Right atrium auricular region (tissue), 2 donors: ENCODE measurements at regions not wholly inside any gene's neighbourhood (a gene's known extent, or its start where the extent isn't known, plus 50 kb on each side); places are given as distances from the start of the nearest gene placed in this dataset.

Experiments
- DNase-seq: peaks from one replicate; pipeline ENCODE4 v3.0.0-alpha.2; 2019; ENCODE audit warnings: low spot score
- H3K27ac ChIP-seq, 2 donors: fragments of 200-600 bp; sonication (generic); 1 replicate in 1 of 2; 2 replicates in 1 of 2; pipeline ENCODE4 v1.5.1; 2016 to 2019
- H3K27me3 ChIP-seq, 2 donors: fragments of 200-600 bp; sonication (generic); one replicate each; pipeline versions ENCODE4 v1.5.1 to v1.6.0; 2017 to 2019
- H3K36me3 ChIP-seq: fragments of 200-600 bp; sonication (generic); one replicate; pipeline ENCODE4 v1.5.1; 2016
- H3K4me1 ChIP-seq, 2 donors: fragments of 200-600 bp; sonication (generic); one replicate each; pipeline versions ENCODE4 v1.5.1 to v1.6.0; 2017 to 2019
- H3K4me3 ChIP-seq, 2 donors: fragments of 200-600 bp; sonication (generic); 1 replicate in 1 of 2; 2 replicates in 1 of 2; pipeline ENCODE4 v1.5.1; 2017 to 2019; ENCODE audit warnings: mild to moderate bottlenecking in 1 of 2, moderate library complexity in 1 of 2
- H3K9me3 ChIP-seq, 2 donors: fragments of 200-600 bp; sonication (generic); one replicate each; pipeline ENCODE4 v1.5.1; 2019
- TF ChIP-seq, protein P1 (sequence below), 2 donors: fragments of 200-600 bp; sonication (generic); IDR thresholded peaks; one replicate each; pipeline ENCODE4 v1.5.1; 2019; ENCODE audit warnings: antibody characterized with exemption in 2 of 2

DNA sequence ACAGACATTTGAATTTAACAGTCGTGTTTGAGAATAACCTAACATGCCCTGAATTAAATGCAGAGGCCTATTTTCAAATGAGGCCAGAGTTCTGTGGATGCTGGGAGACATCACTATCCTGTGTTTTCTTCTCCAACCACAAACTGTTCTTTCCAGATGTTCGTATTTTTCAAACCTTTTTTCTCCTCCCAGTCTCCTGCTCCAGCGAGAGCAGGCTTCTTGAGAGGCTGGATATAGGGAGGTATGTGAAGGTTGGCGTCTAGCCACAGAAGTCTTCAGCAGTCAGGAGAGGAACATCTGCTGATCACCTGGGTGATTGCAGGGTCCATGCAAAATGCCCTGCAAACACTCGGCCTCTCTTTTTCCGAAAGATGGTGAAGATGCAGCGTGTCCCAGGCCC, 126.3 kb downstream of the C11orf91 start:
- H3K27ac ChIP-seq: no peak overlapping the region
- H3K4me3 ChIP-seq: no peak overlapping the region
- H3K4me1 ChIP-seq: no peaks in the 10 kb centered on the region
- TF ChIP-seq, protein P1, sequence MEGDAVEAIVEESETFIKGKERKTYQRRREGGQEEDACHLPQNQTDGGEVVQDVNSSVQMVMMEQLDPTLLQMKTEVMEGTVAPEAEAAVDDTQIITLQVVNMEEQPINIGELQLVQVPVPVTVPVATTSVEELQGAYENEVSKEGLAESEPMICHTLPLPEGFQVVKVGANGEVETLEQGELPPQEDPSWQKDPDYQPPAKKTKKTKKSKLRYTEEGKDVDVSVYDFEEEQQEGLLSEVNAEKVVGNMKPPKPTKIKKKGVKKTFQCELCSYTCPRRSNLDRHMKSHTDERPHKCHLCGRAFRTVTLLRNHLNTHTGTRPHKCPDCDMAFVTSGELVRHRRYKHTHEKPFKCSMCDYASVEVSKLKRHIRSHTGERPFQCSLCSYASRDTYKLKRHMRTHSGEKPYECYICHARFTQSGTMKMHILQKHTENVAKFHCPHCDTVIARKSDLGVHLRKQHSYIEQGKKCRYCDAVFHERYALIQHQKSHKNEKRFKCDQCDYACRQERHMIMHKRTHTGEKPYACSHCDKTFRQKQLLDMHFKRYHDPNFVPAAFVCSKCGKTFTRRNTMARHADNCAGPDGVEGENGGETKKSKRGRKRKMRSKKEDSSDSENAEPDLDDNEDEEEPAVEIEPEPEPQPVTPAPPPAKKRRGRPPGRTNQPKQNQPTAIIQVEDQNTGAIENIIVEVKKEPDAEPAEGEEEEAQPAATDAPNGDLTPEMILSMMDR (IDR thresholded peaks at IDR 0.05): no peak
- H3K9me3 ChIP-seq: peaks cover 0 to 5% of the 10 kb centered on the region in 2 donors
- no peaks in the 10 kb centered on the region for H3K27me3 ChIP-seq
- no peak for DNase-seq
- no peaks in the 10 kb centered on the region for H3K36me3 ChIP-seq

DNA sequence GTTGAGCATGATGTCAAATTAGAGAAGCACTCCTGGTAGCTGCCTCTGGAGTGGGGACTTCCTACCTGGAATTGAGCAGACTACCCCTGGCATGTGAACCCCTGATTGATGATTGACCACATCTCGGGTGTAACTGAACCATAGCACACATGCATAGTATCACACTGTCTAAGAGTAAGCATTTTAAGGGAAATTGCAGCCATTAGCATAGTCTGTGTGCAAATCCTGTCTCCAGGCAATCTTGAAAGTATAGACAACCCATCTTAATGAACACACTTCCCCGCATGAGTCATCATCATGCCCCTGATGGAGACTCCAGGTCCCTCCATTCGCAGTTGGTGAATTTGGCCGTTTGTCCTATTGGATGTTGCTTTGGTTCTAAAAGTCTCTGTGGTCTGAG, 131.3 kb downstream of the C11orf91 start:
- DNase-seq: no peak

DNA sequence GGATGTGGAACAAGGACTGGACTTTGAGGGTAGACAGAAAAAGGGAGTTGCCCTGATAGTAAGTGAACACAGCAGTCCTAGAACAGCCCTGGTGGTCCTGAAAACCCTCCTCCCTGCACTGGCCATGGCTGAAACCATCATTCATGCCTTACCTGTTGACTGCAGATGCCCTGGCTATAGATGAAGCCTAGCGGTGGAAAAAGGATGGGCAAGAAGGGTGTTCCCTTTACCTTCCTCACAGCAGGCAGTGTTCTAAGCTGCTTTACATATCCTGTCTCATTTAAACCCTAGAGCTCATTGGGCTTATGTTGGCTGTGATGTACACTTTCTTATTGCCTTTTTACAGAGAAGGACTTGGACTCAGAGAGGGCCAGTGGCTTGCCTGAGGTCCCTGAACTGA, 133.6 kb downstream of the C11orf91 start:
- no peak overlapping the region for H3K27ac ChIP-seq
- no peaks in the 10 kb centered on the region for H3K9me3 ChIP-seq
- no peaks in the 10 kb centered on the region for H3K4me1 ChIP-seq
- no peak overlapping the region for H3K4me3 ChIP-seq
- TF ChIP-seq, protein P1 (IDR thresholded peaks at IDR 0.05): no peak
- H3K27me3 ChIP-seq: no peaks in the 10 kb centered on the region
- H3K36me3 ChIP-seq: no peaks in the 10 kb centered on the region
- no peak for DNase-seq

More for the DNA sequence above, 131.3 kb downstream of the C11orf91 start:
- TF ChIP-seq, protein P1 (IDR thresholded peaks at IDR 0.05): no peak
- Histone ChIP-seq H3K36me3 (no peaks in the 10 kb centered on the region), H3K27ac (no peak overlapping the region), H3K4me1 (no peaks in the 10 kb centered on the region), H3K9me3 (peaks cover 0 to 5% of the 10 kb centered on the region in 2 donors), H3K4me3 (no peak overlapping the region), H3K27me3 (no peaks in the 10 kb centered on the region)

DNA sequence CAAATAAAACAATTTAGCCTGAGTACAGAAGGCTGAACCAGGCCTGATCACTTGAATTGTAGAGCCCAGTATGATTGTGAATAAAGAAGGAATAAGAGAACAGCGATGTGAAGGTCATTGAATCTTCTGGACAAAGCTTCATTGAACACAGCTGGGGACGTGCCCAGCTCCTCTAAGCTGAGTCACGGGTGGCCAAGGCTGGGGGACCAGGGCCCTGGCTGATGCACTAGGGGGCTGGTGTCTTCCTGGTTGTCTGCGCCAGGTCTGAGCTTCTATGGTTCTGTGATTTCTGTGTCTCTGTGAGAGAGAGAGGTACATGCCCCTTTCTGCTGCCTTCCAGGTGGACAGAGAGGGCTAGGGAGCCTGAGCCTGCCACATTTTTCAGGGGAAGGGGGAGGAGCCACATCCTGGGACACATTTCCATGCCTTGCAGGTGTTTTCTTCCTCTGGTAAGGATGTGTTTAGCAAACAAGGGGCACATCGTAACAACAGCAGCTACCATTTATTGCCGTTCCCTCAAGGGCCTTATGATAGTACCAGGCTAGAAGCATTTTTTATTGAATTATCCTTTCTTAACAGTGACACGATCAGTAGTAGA, 135.7 kb downstream of the C11orf91 start:
- Histone ChIP-seq H3K36me3 (no peaks in the 10 kb centered on the region), H3K4me1 (no peaks in the 10 kb centered on the region), H3K9me3 (no peaks in the 10 kb centered on the region), H3K4me3 (no peak overlapping the region), H3K27me3 (no peaks in the 10 kb centered on the region), H3K27ac (no peak overlapping the region)
- DNase-seq: no peak
- TF ChIP-seq, protein P1 (IDR thresholded peaks at IDR 0.05): no peak

DNA sequence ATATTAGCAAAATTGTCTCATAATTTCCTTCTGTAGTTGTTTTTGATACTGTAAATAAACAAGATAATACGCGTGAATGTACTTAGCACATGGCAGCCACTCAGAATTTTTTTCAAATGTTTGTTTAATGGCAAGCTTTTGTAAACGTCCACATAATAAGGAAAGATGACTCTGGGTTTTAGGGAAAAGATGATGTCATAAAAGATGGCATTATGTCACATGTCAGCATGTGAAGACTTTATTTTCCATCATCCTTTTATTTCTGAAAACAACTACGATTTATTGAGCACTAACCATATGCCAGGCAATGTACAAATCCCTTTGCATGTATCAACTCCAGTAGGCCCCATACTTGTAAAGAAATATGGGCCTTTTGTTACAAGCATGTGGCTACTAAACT, 139.9 kb downstream of the C11orf91 start:
- H3K36me3 ChIP-seq: no peaks in the 10 kb centered on the region
- H3K4me3 ChIP-seq: no peak overlapping the region
- no peaks in the 10 kb centered on the region for H3K27me3 ChIP-seq
- no peak for DNase-seq
- H3K4me1 ChIP-seq: no peaks in the 10 kb centered on the region
- TF ChIP-seq, protein P1 (IDR thresholded peaks at IDR 0.05): no peak
- no peak overlapping the region for H3K27ac ChIP-seq
- no peaks in the 10 kb centered on the region for H3K9me3 ChIP-seq

DNA sequence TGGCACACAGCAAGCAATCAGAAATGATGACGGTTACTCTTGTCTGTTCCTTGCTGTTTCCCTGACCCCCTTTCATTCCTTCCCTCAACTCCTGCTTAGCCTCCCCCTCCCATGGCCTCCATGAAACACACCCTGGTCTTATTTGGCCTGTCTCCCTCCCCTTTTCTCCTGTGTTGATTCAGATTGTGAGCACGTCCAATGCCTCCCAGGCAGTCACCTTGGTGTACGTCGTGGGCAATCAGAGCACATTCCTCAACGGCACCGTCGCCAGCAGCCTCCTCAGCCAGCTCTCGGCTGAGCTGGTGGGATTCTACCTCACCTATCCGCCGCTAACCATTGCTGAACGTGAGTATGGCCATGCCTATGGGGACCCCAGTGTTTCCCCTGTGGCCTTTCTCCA, 141.1 kb downstream of the C11orf91 start:
- TF ChIP-seq, protein P1 (IDR thresholded peaks at IDR 0.05): no peak
- Histone ChIP-seq H3K9me3 (no peaks in the 10 kb centered on the region), H3K36me3 (no peaks in the 10 kb centered on the region), H3K27me3 (no peaks in the 10 kb centered on the region), H3K4me1 (no peaks in the 10 kb centered on the region), H3K4me3 (no peak overlapping the region), H3K27ac (no peak overlapping the region)
- no peak for DNase-seq
